A549 (cell line): ENCODE measurements at regions not wholly inside any gene's neighbourhood (a gene's known extent, or its start where the extent isn't known, plus 50 kb on each side); places are given as distances from the start of the nearest gene placed in this dataset.

Source experiments
- ATAC-seq, 2 experiments: fragments of 200-7000 bp in 1 of 2; fragments of >200 bp in 1 of 2; cut with Nextera tagmentation in 1 of 2; cut with Tn5 transposase in 1 of 2; 3 replicates each; pipeline versions ENCODE4 v1.8.0 to v1.9.1; 2018 to 2020; ENCODE audit warnings: mild to moderate bottlenecking in 1 of 2, moderate library complexity in 1 of 2
- CTCF ChIA-PET: fragments of 300-600 bp; sonication (Branson Sonifier 250); formaldehyde crosslinking; extraction: SDS; loops from one replicate; lab custom pipeline; 2021; ENCODE audit warnings: antibody characterized with exemption, inconsistent platforms; lab: Yijun Ruan, JAX
- POLR2A ChIA-PET: fragments of 350-600 bp; formaldehyde crosslinking; extraction: SDS; loops from one replicate; lab custom pipeline; 2021; ENCODE audit warnings: antibody characterized with exemption, inconsistent platforms; lab: Yijun Ruan, JAX
- DNase-seq, 2 experiments: peaks; one replicate each; pipeline versions ENCODE4 v3.0.0 to v3.0.0-alpha.2; 2011 to 2016; ENCODE audit warnings: low read depth in 1 of 2, low spot score in 1 of 2
- FAIRE-seq: peaks from 2 replicates; lab custom pipeline; 2011; peaks lifted over from hg19 to GRCh38; lab: Jason Lieb, UNC
- H3K27ac ChIP-seq, 2 experiments: fragments of >200 bp; sonication (Bioruptor Twin); formaldehyde crosslinking; 3 replicates each; pipeline ENCODE4 v1.5.1; 2016 to 2017
- H3K4me1 ChIP-seq: fragments of >200 bp; sonication (Bioruptor Twin); formaldehyde crosslinking; 3 replicates; pipeline ENCODE4 v1.6.1; 2016
- H3K4me2 ChIP-seq: fragments of >200 bp; sonication (Bioruptor Twin); formaldehyde crosslinking; 3 replicates; pipeline ENCODE4 v1.6.1; 2016
- H3K4me3 ChIP-seq: fragments of >200 bp; sonication (Bioruptor Twin); formaldehyde crosslinking; 3 replicates; pipeline ENCODE4 v1.5.1; 2016
- H3K9me3 ChIP-seq: fragments of >200 bp; sonication (Bioruptor Twin); formaldehyde crosslinking; 3 replicates; pipeline ENCODE4 v1.6.1; 2016
- BCL3 ChIP-seq: fragments of >200 bp; sonication (Bioruptor Twin); formaldehyde crosslinking; IDR thresholded peaks from 3 replicates; pipeline ENCODE4 v1.6.1; 2016
- CEBPB ChIP-seq, 2 experiments: fragments of >200 bp in 1 of 2; sonication (Bioruptor Twin) in 1 of 2; formaldehyde crosslinking in 1 of 2; IDR thresholded peaks; 2 replicates each; pipeline ENCODE4 v1.6.1; 2012 to 2016
- ELK1 ChIP-seq: fragments of 150-350 bp; IDR thresholded peaks from 2 replicates; pipeline ENCODE4 v1.6.1; 2014; ENCODE audit warnings: low read depth, mild to moderate bottlenecking, low read length
- ESRRA ChIP-seq: fragments of 150-350 bp; IDR thresholded peaks from 2 replicates; pipeline ENCODE4 v1.6.1; 2014; ENCODE audit warnings: mild to moderate bottlenecking, low read length, borderline replicate concordance
- FOSB ChIP-seq: fragments of 250-450 bp; sonication (Bioruptor Pico); IDR thresholded peaks from 2 replicates; pipeline ENCODE4 v1.5.0; 2020; ENCODE audit warnings: mild to moderate bottlenecking, moderate library complexity
- FOXS1 ChIP-seq: fragments of 250-450 bp; sonication (Bioruptor Pico); IDR thresholded peaks from 2 replicates; pipeline ENCODE4 v1.5.0; 2020; ENCODE audit warnings: mild to moderate bottlenecking, moderate library complexity
- HES2 ChIP-seq: fragments of >200 bp; sonication (Bioruptor Twin); formaldehyde crosslinking; IDR thresholded peaks from 2 replicates; pipeline ENCODE4 v1.6.1; 2016
- HEYL ChIP-seq: fragments of 250-450 bp; sonication (Bioruptor Pico); IDR thresholded peaks from 2 replicates; pipeline ENCODE4 v1.8.0; 2021; ENCODE audit warnings: mild to moderate bottlenecking, moderate library complexity
- HOXB13 ChIP-seq: fragments of 250-450 bp; sonication (Bioruptor Pico); IDR thresholded peaks from 2 replicates; pipeline ENCODE4 v1.5.0; 2020; ENCODE audit warnings: low read depth, mild to moderate bottlenecking, moderate library complexity
- HOXB5 ChIP-seq: fragments of 250-450 bp; sonication (Bioruptor Pico); IDR thresholded peaks from 2 replicates; pipeline ENCODE4 v1.5.0; 2020; ENCODE audit warnings: mild to moderate bottlenecking, moderate library complexity
- JUN ChIP-seq, 2 experiments: fragments of >200 bp; sonication (Bioruptor Twin); formaldehyde crosslinking; IDR thresholded peaks; 2 replicates in 1 of 2; 3 replicates in 1 of 2; pipeline ENCODE4 v1.6.1; 2016 to 2017
- JUNB ChIP-seq: fragments of >200 bp; sonication (Bioruptor Twin); formaldehyde crosslinking; IDR thresholded peaks from 2 replicates; pipeline ENCODE4 v1.6.1; 2016
- MAFK ChIP-seq: fragments of 450-650 bp; IDR thresholded peaks from 2 replicates; pipeline ENCODE4 v1.6.1; 2014; ENCODE audit not compliant: partially characterized antibody
- MAZ ChIP-seq: fragments of 150-350 bp; IDR thresholded peaks from 2 replicates; pipeline ENCODE4 v1.6.1; 2014; ENCODE audit warnings: antibody characterized with exemption, low read depth, low read length, borderline replicate concordance
- MYC ChIP-seq: IDR thresholded peaks from 2 replicates; pipeline ENCODE4 v1.6.1; 2012; ENCODE audit warnings: mild to moderate bottlenecking, inconsistent platforms, low read length, improper control_type of control experiment, borderline replicate concordance
- NPAS2 ChIP-seq: fragments of 250-450 bp; sonication (Bioruptor Pico); IDR thresholded peaks from 2 replicates; pipeline ENCODE4 v1.8.0; 2022; ENCODE audit warnings: mild to moderate bottlenecking, moderate library complexity, borderline replicate concordance
- NR3C1 ChIP-seq: fragments of >200 bp; sonication (Bioruptor Twin); formaldehyde crosslinking; IDR thresholded peaks from 3 replicates; pipeline ENCODE4 v1.6.1; 2017
- PBX3 ChIP-seq: IDR thresholded peaks from 2 replicates; pipeline ENCODE4 v1.6.1; 2012
- PHF8 ChIP-seq: fragments of 200-600 bp; sonication (generic); IDR thresholded peaks from 2 replicates; pipeline ENCODE4 v1.6.1; 2016; ENCODE audit warnings: low read depth, mild to moderate bottlenecking, antibody characterized with exemption, moderate library complexity, borderline replicate concordance
- POLR2AphosphoS2 ChIP-seq: conservative IDR thresholded peaks from 2 replicates; pipeline ENCODE4 v1.6.1; 2012; ENCODE audit warnings: low read length, improper control_type of control experiment, inconsistent platforms
- RAD21 ChIP-seq, 2 experiments: fragments of >200 bp in 1 of 2; sonication (Bioruptor Twin) in 1 of 2; formaldehyde crosslinking in 1 of 2; IDR thresholded peaks in 1 of 2; conservative IDR thresholded peaks in 1 of 2; 2 replicates in 1 of 2; 3 replicates in 1 of 2; pipeline ENCODE4 v1.6.1; 2012 to 2018; ENCODE audit warnings: inconsistent platforms in 1 of 2
- RFX5 ChIP-seq: fragments of 450-650 bp; IDR thresholded peaks from 2 replicates; pipeline ENCODE4 v1.7.1; 2014; ENCODE audit warnings: antibody characterized with exemption, mild to moderate bottlenecking, moderate library complexity
- ZC3H11A ChIP-seq: fragments of 450-650 bp; IDR thresholded peaks from 2 replicates; pipeline ENCODE4 v1.6.1; 2014; ENCODE audit warnings: antibody characterized with exemption, mild to moderate bottlenecking
- ZSCAN20 ChIP-seq: fragments of 250-450 bp; sonication (Bioruptor Pico); IDR thresholded peaks from 2 replicates; pipeline ENCODE4 v1.8.0; 2022; ENCODE audit warnings: mild to moderate bottlenecking, moderate library complexity
- WGBS: methylation state at CpG from one replicate; pipeline ENCODE4 v1.1.6; 2017; ENCODE audit errors: missing lambda C conversion rate; 5-methylcytosine and 5-hydroxymethylcytosine counted together

GRCh38 chr10:3631701-3632330, 153.2 kb downstream of the KLF6 start (continued):
- no peak for TF ChIP-seq MYC

GRCh38 chr10:3631291-3631690, 153.7 kb downstream of the KLF6 start:
- no peak overlapping the region for H3K4me2 ChIP-seq
- FAIRE-seq (no peak), DNase-seq (no peak), ATAC-seq (no peak)
- 41% methylated on average over 2 of the region's 2 CpGs for WGBS
- H3K27ac ChIP-seq = no peak overlapping the region
- CTCF ChIA-PET = interaction anchor here (1.5 kb wide), 1 partner anchor 10 kb away, joined by 4 read pairs; no protein-coding TSS in a partner anchor
- H3K4me3 ChIP-seq = no peak overlapping the region
- POLR2A ChIA-PET = no interaction called here
- no peak for TF ChIP-seq ELK1
- no peak for TF ChIP-seq ZSCAN20
- no peak for TF ChIP-seq JUN (IDR thresholded peaks at IDR 0.05)
- no peak for TF ChIP-seq CEBPB (IDR thresholded peaks at IDR 0.05)
- no peak for TF ChIP-seq JUNB
- no peak for TF ChIP-seq FOSB (CRISPR knock-in tag)
- no peaks in the 10 kb centered on the region for H3K9me3 ChIP-seq
- no peaks in the 10 kb centered on the region for H3K4me1 ChIP-seq

GRCh38 chr10:3625959-3626751, 158.9 kb downstream of the KLF6 start:
- no peak for ATAC-seq
- Histone ChIP-seq H3K4me3 (no peak overlapping the region), H3K27ac (no peak overlapping the region), H3K4me2 (no peak overlapping the region), H3K4me1 (no peaks in the 10 kb centered on the region), H3K9me3 (0 out of 3 replicates have a peak, but pooled peaks cover 2% of the 10 kb centered on the region)
- no peak for TF ChIP-seq FOXS1 (CRISPR knock-in tag)
- no peak for TF ChIP-seq HOXB13 (CRISPR knock-in tag)
- TF ChIP-seq NPAS2 (CRISPR knock-in tag) = no peak
- no peak for TF ChIP-seq HEYL
- TF ChIP-seq POLR2AphosphoS2 = no peak
- no peak for TF ChIP-seq ESRRA
- TF ChIP-seq MAFK = no peak
- no peak for TF ChIP-seq HES2
- no peak for TF ChIP-seq PBX3
- no peak for TF ChIP-seq ZC3H11A
- TF ChIP-seq ZSCAN20 = no peak
- TF ChIP-seq MAZ = no peak
- no peak for TF ChIP-seq RAD21 (conservative IDR thresholded peaks at IDR 0.05 in 1 of 2, IDR thresholded peaks at IDR 0.05 in 1 of 2)
- no peak for TF ChIP-seq NR3C1
- no peak for TF ChIP-seq BCL3
- TF ChIP-seq PHF8 = no peak
- no peak for TF ChIP-seq HOXB5 (CRISPR knock-in tag)
- no peak for TF ChIP-seq RFX5
- no peak for DNase-seq
- ChIA-PET POLR2A (no interaction called here), CTCF (interaction anchor here (2.1 kb wide), 1 partner anchor 429 kb away, joined by 5 read pairs; no protein-coding TSS in a partner anchor)
- FAIRE-seq = no peak
- WGBS = 65% methylated on average over 11 of the region's 11 CpGs
